ENCODE measurements at regions not wholly inside any gene's neighbourhood (a gene's known extent, or its start where the extent isn't known, plus 50 kb on each side); places are given as distances from the start of the nearest gene placed in this dataset.
"Not testable (repeated sequence)": the region's sequence is repeated elsewhere in the genome, so short reads cannot be mapped to it uniquely, and the experiment has no call there.

DNA sequence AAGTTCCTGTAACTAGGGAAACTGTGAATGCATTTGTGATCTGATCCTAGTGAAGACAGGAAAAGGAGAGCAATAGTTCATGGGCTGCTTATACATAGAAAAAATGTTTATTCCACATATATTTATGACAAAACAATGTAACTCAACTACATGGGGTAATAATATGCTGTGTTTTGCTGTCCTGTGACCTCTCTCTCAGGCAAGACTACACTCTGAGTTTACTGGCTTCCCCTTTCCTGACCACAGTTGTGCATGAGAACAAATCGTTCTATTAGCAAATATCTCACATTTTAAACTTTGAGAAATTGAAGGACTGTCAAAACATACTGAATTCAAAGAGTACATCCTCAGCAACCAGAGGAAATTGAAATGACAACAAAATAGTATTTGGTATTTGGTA lies 161.9 kb upstream of the TRPC6 start:
- H3K4me3 ChIP-seq (ENCODE audit: low read depth, low read length): no peak overlapping the region
- DNase-seq (ENCODE audit: low read depth): no peak

DNA sequence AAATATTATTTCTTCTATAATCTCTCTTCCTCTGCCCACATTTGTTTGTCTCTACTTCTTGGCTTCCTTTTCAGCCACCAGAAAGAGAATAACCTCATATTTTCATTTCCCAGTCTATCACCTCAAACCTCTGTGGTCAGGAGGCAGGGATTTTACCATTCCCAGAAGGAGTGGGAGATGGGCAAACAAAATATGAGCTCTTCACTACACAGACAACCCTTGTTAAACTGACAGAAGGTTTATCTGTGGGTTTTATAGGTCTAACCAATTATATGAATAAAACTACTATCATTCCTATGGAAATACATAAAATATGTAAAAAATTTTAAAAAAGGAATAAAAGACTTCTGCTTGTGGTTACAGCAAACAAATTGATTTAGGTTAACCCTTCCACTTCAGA lies 160.0 kb upstream of the TRPC6 start:
- H3K4me3 ChIP-seq (ENCODE audit: low read depth, low read length): no peak overlapping the region
- no peak for DNase-seq (ENCODE audit: low read depth)

GRCh38 chr11:101741479-101742175 lies 157.8 kb upstream of the TRPC6 start:
- H3K4me3 ChIP-seq (ENCODE audit: low read depth, low read length): no peak overlapping the region
- DNase-seq (ENCODE audit: low read depth): no peak

GRCh38 chr11:101741061-101741460 lies 157.3 kb upstream of the TRPC6 start:
- no peak overlapping the region for H3K4me3 ChIP-seq (ENCODE audit: low read depth, low read length)
- no peak for DNase-seq (ENCODE audit: low read depth)

DNA sequence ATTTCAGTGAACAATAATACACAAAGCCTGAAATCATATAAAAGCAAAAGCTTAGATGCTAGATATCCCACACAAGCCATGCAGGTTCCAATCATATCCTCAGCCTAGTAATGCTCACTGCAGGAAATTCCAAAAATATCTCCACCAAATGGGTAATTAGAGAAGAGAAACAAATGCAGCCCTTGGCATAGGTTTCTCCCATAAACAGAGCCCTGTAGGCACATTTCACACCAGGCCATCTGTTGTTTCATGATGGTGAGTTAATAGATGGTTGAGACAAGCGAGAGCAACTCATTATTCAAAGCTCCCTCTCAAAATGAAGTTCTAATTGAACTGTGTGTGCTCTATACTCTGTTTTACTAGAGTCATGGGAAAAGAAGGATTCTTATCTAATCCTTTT lies 154.6 kb upstream of the TRPC6 start:
- DNase-seq (ENCODE audit: low read depth): no peak
- no peak overlapping the region for H3K4me3 ChIP-seq (ENCODE audit: low read depth, low read length)

- DNase-seq (ENCODE audit: low read depth): no peak
- H3K4me3 ChIP-seq (ENCODE audit: low read depth, low read length): no peak overlapping the region
Observed at GRCh38 chr11:101729406-101730078, 145.7 kb upstream of the TRPC6 start.

- DNase-seq (ENCODE audit: low read depth): no peak
- no peak overlapping the region for H3K4me3 ChIP-seq (ENCODE audit: low read depth, low read length)
Observed at GRCh38 chr11:101727451-101727850, 143.6 kb upstream of the TRPC6 start.

DNA sequence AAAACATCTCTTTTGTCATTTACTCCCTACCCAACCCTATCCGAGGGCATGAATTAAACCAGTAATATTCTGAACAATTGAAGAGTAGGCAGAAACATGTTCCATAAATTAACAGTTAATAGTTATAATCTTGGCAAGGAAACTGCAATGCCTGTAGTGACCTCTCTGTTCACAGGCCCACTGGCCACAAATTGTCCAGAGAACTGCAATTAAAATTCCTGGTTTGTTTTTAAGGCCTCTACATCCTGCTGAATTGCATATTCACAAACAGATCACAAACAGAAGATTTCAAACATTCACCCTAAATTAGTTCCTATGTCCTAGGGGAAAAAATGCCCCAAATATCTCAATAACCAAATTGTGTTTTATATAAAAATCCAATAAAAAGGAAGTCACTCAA lies 143.2 kb upstream of the TRPC6 start:
- no peak overlapping the region for H3K4me3 ChIP-seq (ENCODE audit: low read depth, low read length)
- no peak for DNase-seq (ENCODE audit: low read depth)

DNA sequence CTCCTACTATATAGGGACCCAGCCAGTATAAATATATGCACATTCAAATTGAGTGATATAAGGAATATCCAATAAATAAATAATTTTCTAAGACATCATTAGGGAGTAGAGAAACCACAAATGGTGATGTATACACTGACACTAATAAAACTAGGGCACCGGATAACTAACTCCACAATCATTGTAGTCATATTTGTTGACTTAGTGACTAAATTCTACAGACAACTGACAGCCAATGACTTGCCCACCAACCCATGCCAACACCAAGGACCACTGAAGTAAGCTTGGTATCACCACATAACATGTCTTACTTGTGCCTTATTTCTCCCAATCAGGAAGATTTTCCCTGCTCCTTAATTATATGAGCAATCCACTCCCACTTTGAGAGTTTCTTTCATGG lies 139.6 kb upstream of the TRPC6 start:
- no peak overlapping the region for H3K4me3 ChIP-seq (ENCODE audit: low read depth, low read length)
- no peak for DNase-seq (ENCODE audit: low read depth)

DNA sequence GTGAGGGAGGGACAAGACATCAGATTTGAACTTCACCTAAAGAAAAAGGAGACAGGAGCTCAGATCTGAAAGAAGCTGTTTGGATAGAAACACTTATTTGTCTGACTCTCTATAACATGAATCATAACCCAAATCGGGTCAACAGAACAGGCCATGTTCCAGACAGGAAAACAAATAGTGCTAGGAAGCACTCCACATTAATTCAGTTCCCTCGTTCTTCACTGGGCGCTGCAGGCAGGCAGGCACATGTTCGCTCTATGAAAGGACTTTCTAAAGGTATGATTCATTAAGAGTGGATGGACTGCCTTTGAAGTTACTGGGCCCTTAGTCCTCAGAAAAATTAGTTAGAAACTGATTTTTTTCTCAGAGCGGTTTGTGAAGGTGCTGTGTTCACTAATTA lies 137.5 kb upstream of the TRPC6 start:
- DNase-seq (ENCODE audit: low read depth): no peak
- H3K4me3 ChIP-seq (ENCODE audit: low read depth, low read length): no peak overlapping the region

GRCh38 chr11:101718402-101718801 lies 134.6 kb upstream of the TRPC6 start:
- H3K4me3 ChIP-seq (ENCODE audit: low read depth, low read length): no peak overlapping the region
- DNase-seq (ENCODE audit: low read depth): peak; percentile 23

DNA sequence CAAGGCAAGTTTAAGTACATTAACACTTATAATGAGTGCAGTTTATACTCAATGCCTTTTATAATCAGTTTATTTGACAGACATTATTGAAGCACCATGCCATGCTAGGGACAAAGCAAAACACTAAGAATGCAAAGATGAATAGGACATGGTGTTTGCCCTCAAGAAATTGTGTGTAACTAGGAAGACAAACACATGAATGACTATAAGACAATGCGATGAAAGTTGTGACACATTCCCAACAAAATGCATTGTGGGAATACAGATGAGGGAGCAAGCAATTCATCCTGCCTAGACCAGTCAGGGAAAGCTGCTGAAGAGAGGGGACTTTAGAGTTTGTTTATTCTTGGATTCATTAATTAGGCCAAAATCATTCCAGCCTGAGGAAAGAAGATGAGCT lies 133.8 kb upstream of the TRPC6 start:
- DNase-seq (ENCODE audit: low read depth): no peak

DNA sequence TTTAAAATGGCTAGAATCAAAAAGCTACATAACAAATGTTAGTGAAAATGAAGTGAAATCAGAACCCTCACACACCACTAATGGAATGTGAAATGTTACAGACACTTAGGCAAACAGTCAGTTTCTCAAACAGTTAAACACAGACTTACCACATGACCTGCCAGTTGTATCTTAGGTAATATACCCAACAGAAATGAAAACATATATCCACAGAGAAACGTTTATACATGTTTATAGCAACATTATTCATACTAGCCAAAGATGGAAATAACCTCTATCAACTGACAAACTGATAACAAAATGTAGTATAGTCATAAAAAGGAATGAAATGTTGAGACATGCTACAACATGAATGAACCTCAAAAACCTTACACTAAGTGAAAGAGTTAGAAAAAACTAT lies 131.5 kb upstream of the TRPC6 start:
- DNase-seq (ENCODE audit: low read depth): no peak
- no peak overlapping the region for H3K4me3 ChIP-seq (ENCODE audit: low read depth, low read length)

More for the DNA sequence above, 133.8 kb upstream of the TRPC6 start:
- no peak overlapping the region for H3K4me3 ChIP-seq (ENCODE audit: low read depth, low read length)

- DNase-seq (ENCODE audit: low read depth): no peak
- no peak overlapping the region for H3K4me3 ChIP-seq (ENCODE audit: low read depth, low read length)
Observed at GRCh38 chr11:101707477-101707876, 123.7 kb upstream of the TRPC6 start.

GRCh38 chr11:101706541-101706940 lies 122.7 kb upstream of the TRPC6 start:
- no peak overlapping the region for H3K4me3 ChIP-seq (ENCODE audit: low read depth, low read length)
- peak; percentile 12 for DNase-seq (ENCODE audit: low read depth)

DNA sequence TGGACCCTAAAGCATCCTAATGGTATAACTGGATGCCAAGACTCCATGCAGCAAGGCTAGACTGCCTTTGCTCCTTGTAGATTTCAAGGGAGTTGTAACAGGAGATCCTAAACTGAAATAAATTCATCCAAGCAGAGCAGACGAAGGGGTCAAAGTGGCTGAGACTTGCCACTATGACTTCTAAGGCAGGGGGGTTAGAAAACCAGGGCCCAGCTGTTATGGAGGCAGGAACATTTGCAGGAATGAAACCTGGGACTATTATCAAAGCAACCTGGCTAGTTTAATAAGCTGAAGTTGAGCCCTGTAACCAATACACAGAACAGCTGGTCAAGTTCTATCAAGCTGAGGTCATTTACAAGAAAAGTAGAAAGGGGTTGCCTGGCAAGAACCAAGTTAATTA lies 122.2 kb upstream of the TRPC6 start:
- no peak overlapping the region for H3K4me3 ChIP-seq (ENCODE audit: low read depth, low read length)
- DNase-seq (ENCODE audit: low read depth): no peak

DNA sequence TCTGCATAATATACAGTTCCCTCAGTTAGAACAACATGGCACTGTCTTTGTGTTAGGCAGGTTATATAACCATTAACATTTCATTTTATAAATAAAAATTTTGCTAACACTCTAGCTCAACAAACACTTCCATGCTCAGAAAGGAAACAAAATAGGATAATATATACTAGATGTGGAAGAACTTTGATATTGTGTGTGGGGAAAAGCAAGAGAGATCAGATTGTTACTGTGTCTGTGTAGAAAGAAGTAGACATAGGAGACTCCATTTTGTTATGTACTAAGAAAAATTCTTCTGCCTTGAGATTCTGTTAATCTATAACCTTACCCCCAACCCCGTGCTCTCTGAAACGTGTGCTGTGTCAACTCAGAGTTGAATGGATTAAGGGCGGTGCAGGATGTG lies 111.1 kb upstream of the TRPC6 start:
- not testable (repeated sequence) for DNase-seq (ENCODE audit: low read depth); H3K4me3 ChIP-seq (ENCODE audit: low read depth, low read length)

DNA sequence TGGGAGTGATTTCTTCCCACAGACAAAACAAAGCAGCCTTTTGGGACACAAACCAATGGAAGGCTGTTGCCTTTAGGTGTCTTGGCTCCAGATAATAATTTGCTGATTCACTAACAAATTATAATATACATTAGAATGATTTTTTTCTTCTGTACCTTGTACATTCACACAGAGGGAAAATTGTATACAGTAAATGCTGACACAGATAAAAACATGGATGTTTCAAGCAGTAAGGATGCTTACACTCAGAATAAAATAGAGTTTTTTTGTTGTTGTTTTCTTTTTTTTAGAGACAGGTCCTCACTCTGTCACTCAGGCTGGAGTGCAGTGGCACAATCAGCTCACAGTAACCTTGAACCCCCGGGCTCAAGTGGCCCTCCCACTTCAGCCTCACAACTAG lies 109.2 kb upstream of the TRPC6 start:
- no peak overlapping the region for H3K4me3 ChIP-seq (ENCODE audit: low read depth, low read length)
- no peak for DNase-seq (ENCODE audit: low read depth)

GRCh38 chr11:101686514-101686913 lies 102.7 kb upstream of the TRPC6 start:
- H3K4me3 ChIP-seq (ENCODE audit: low read depth, low read length): no peak overlapping the region
- DNase-seq (ENCODE audit: low read depth): peak; percentile 78

- no peak overlapping the region for H3K4me3 ChIP-seq (ENCODE audit: low read depth, low read length)
- no peak for DNase-seq (ENCODE audit: low read depth)
Observed at GRCh38 chr11:101668236-101668635, 84.4 kb upstream of the TRPC6 start.

DNA sequence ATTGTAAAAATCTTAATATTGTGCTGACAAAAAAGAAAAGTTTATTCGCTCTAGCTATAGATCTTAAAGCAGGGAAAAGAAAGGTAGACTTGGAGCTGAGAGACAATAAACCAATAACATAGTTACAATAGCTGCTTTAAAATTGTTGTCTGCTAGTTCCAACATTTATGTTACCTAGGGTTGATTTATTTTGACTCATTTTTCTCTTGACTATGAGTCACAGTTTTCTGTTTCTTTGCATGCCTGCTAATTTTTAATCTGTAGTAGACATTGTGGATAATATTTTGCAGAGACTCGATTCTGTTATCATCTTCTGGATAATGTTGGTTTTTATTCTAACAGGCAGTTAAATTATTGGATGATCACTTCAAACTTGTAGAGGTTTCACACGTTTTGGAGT lies 83.1 kb upstream of the TRPC6 start:
- DNase-seq (ENCODE audit: low read depth): no peak
- no peak overlapping the region for H3K4me3 ChIP-seq (ENCODE audit: low read depth, low read length)
